Upper lobe of right lung (tissue), 1 donor: ENCODE measurements at regions not wholly inside any gene's neighbourhood (a gene's known extent, or its start where the extent isn't known, plus 50 kb on each side); places are given as distances from the start of the nearest gene placed in this dataset.

ENCODE experiments used
- ATAC-seq: fragments of 200-7000 bp; cut with Tn5 transposase; one replicate; pipeline ENCODE4 v1.9.1; 2020; ENCODE audit warnings: mild to moderate bottlenecking, moderate library complexity
- DNase-seq: peaks from one replicate; pipeline ENCODE4 v3.0.0-alpha.2; 2020
- H3K27ac ChIP-seq: fragments of 200-600 bp; one replicate; pipeline ENCODE4 v1.8.0; 2022
- H3K27me3 ChIP-seq: fragments of 200-600 bp; one replicate; pipeline ENCODE4 v1.8.0; 2022; ENCODE audit warnings: mild to moderate bottlenecking
- H3K36me3 ChIP-seq: fragments of 200-600 bp; one replicate; pipeline ENCODE4 v1.8.0; 2022
- H3K4me1 ChIP-seq: fragments of 200-600 bp; one replicate; pipeline ENCODE4 v1.8.0; 2022
- H3K4me3 ChIP-seq: fragments of 200-600 bp; one replicate; pipeline ENCODE4 v1.8.0; 2022; ENCODE audit warnings: mild to moderate bottlenecking
- H3K9me3 ChIP-seq: fragments of 200-600 bp; one replicate; pipeline ENCODE4 v1.8.0; 2022
- CTCF ChIP-seq: fragments of 200-600 bp; IDR thresholded peaks from one replicate; pipeline ENCODE4 v1.8.0; 2022; ENCODE audit warnings: antibody characterized with exemption
- intact Hi-C: fragments of 100-400 bp; cut with DNase I; formaldehyde crosslinking; loops from one replicate; pipeline ENCODE4 v1.11.0; 2022
- donor health status: DM: no; HTN: yes; CAD: no; lungs with severe emphysema.

- Histone ChIP-seq H3K9me3 (no peaks in the 10 kb centered on the region), H3K27ac (no peak overlapping the region), H3K36me3 (no peaks in the 10 kb centered on the region), H3K4me1 (no peaks in the 10 kb centered on the region), H3K27me3 (no peaks in the 10 kb centered on the region), H3K4me3 (no peak overlapping the region)
- ATAC-seq (no peak), DNase-seq (no peak)
- intact Hi-C loops, result no loop called here
- no peak for TF ChIP-seq CTCF
Measured at GRCh38 chr16:17986991-17987390, 349.5 kb downstream of the NPIPA8 start.

GRCh38 chr16:17984810-17985209 is 351.7 kb downstream of the NPIPA8 start:
- H3K27ac ChIP-seq, result no peak overlapping the region
- H3K27me3 ChIP-seq, result no peaks in the 10 kb centered on the region
- intact Hi-C loops, result no loop called here
- H3K4me3 ChIP-seq, result no peak overlapping the region
- H3K36me3 ChIP-seq, result no peaks in the 10 kb centered on the region
- ATAC-seq (no peak), DNase-seq (no peak)
- no peaks in the 10 kb centered on the region for H3K4me1 ChIP-seq
- TF ChIP-seq CTCF, result no peak
- no peaks in the 10 kb centered on the region for H3K9me3 ChIP-seq

- ATAC-seq (no peak), DNase-seq (no peak)
- no peak for TF ChIP-seq CTCF
- Histone ChIP-seq H3K4me3 (no peak overlapping the region), H3K36me3 (no peaks in the 10 kb centered on the region), H3K27me3 (no peaks in the 10 kb centered on the region), H3K27ac (no peak overlapping the region), H3K4me1 (no peaks in the 10 kb centered on the region), H3K9me3 (no peaks in the 10 kb centered on the region)
- intact Hi-C loops, result no loop called here
Measured at GRCh38 chr16:17983847-17984639, 352.5 kb downstream of the NPIPA8 start.

GRCh38 chr16:17983114-17983513 is 353.4 kb downstream of the NPIPA8 start:
- no peaks in the 10 kb centered on the region for H3K4me1 ChIP-seq
- intact Hi-C loops, result no loop called here
- DNase-seq (no peak), ATAC-seq (no peak)
- no peak overlapping the region for H3K4me3 ChIP-seq
- H3K27ac ChIP-seq, result no peak overlapping the region
- no peaks in the 10 kb centered on the region for H3K36me3 ChIP-seq
- H3K27me3 ChIP-seq, result no peaks in the 10 kb centered on the region
- no peaks in the 10 kb centered on the region for H3K9me3 ChIP-seq
- TF ChIP-seq CTCF, result no peak

GRCh38 chr16:17977260-17977659 is 359.3 kb downstream of the NPIPA8 start:
- no peak for ATAC-seq
- TF ChIP-seq CTCF, result no peak
- H3K36me3 ChIP-seq, result no peaks in the 10 kb centered on the region
- no peaks in the 10 kb centered on the region for H3K9me3 ChIP-seq
- intact Hi-C loops, result no loop called here
- no peaks in the 10 kb centered on the region for H3K27me3 ChIP-seq
- H3K4me3 ChIP-seq, result no peak overlapping the region
- H3K4me1 ChIP-seq, result peaks cover 5% of the 10 kb centered on the region
- no peak overlapping the region for H3K27ac ChIP-seq
- no peak for DNase-seq
